ENCODE measurements at regions not wholly inside any gene's neighbourhood (a gene's known extent, or its start where the extent isn't known, plus 50 kb on each side); places are given as distances from the start of the nearest gene placed in this dataset.
A peak's percentile ranks its signal among the peaks of the same experiment; 100 is the strongest.

DNA sequence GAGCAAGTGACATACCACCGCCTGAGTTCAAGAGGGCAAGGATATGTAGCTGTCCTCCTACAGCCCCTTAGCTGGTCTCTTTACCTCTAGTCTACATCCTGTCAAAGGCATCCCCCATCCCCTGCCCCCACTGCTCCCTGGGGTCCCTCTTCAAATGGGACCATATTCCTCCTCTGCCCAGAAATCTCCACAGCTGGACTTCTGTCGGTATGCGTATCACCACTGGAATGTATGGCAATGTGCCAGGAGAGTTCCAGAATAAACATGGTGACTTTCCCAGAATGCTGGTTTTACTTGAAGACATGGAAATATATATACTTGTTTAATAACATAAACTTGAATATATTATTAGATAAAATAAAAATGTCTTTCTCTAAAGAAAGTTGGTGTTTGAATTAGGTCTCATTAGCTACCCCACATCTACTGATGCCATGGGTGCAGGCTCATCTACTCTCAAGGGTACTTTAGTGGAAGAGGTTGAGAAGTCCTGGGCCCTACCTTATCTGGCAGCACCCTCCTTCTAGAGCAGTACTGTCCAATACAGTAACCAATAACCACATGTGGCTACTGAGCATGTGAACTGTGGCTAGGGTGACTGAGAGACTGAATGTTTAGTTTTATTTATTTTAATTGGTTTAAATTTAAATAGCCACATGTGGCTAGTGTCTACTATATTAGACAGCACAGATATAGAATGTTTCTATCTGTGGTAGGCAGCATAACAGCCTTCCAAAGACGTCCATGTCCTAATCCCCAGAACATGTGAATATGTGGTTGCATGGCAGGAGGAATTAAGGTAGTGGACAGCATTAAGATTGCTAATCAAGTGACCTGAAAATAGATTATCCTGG is 181.7 kb upstream of the SLC30A5 start:
- DNase-seq = peak; percentile 81

DNA sequence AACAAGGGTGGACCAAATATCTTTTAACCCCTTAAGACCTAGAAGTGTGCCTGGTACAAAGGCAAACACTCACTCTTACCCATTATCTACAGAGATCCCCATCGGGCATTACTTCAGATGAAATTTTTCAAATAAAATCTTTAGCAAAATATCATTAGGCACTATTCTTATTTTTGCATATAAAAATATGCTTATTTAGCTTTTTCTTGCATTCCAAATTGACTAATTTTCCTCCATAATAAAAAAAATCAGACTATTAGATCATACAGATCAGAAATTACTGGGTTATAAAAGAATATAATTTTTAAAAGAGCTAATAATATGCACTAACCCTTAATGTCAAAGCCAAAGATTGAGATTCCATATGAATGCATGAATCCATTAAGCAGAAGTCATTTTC is 178.7 kb upstream of the SLC30A5 start:
- no peak for DNase-seq

DNA sequence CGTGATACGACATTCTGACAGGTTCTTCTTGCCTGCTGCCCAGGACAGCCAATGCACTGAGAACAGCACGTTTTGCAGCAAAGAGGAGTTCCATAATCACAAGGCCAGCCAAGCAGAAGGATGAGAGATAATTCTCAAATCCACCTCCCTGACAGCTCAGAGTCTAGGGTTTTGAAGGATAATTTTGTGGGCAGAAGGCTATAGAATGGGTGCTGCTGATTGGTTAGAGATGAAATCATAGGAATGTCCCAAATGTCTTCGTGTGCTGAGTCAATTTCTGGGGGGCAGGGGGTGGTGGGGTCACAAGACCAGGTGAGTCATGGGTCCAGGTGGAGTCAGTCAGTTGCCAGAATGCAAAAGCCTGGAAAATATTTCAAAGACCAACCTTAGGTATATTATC is 175.5 kb upstream of the SLC30A5 start:
- no peak for DNase-seq

DNA sequence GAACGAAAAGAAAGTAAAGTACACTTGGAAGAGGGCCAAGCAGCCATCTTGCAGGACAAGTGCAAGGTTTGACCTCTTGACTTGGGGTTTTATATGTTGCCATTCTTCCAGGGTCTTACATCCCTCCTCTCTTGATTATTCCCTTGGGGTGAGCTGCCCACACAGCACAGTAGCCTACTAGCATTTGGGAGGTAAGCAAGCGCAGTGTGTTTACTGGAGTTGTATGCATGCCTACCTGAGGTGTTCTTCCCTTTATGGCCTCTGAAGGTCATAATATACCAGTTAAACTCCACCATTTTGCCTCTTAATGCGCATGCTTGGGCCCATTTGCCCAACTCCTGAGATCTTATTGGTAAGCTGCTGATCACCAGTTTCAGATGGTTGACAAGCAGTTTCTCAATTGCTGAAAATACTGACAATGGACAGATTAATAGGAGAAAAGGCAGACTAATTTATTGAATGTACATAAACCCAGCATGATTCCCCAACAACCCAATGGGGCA is 173.8 kb upstream of the SLC30A5 start:
- DNase-seq = no peak

DNA sequence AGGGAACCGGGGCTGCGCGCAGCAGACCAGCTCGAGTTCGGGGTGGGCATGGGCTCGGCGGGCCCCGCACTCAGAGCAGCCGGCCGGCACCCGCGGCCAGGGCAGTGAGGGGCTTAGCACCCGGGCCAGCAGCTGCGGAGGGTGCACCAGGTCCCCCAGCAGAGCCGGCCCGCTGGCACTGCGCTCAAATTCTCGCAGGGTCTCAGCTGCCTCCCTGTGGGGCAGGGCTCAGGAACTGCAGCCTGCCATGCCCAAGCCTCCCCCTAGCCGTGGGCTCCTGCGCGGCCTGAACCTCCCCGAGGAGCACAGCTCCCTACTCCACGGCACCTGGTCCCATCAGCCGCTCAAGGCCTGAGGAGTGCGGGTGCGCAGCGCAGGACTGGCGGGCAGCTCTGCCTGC is 172.9 kb upstream of the SLC30A5 start:
- DNase-seq = no peak

DNA sequence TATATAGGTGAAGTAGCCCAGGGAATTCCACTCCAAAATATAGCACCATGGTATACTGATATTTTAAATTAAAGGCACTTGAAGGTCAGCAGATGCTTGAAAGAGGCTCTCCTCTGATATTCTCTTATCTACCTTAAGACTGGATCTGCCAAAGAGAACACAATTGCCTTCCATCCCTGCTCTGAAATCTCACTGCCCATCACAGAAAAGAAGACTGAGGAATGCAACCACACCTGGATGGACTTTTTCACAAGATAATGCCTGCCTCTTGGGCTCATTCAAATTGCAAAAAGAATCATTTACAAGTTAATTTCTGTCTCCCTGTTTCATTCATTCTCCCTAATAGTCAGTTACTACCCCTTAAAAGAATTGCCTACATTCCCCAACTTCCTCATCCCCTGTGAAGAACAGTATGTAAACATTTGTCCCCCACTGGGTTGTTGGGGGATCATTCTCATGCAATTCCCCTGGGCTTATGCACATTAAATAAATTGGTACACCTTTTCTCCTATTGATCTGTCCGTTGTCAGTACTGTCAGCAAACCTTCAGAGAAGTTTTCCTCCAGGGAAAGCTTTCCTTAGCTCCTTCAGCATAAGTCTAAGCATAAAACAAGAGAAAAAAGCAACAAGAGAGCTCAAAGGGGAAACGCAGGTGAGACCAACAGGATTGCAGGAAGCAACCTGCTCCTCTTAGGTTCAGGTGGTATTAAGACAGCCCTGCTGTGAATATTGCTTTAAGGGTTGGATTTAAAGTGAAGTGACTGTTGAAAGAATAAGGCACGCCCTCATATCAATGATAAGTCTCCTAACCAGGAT is 171.4 kb upstream of the SLC30A5 start:
- DNase-seq = no peak

DNA sequence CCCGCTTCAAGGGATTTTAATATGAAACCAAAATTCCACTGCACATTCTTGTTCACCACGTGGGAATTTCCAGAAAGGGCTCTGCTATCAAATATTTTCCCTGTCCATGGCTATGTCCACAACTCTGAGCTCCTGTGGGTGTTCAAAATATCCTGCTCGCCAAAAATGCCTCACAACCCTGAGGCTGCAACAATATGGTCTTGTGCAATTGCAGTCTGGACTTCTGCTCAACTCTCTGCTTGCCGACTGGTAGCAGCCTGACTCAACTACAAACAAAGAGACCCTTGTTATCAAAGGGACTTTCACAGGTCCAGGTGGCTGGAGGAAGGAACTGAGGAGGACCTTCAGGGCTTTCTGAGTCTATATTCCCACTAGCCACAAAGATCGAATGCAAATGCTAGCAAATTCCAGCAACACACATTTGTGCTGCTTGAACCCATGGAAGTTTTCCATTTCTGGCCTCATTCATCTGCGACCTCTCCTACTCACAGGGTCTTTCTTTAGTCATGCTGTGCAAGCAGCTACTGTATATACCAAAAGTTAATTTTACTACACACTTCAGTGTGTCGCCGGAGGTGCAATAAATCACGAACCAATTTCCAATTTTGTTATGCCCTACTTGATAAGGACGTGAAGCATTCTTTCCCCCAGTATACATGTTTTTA is 169.2 kb upstream of the SLC30A5 start:
- DNase-seq = peak; percentile 73

DNA sequence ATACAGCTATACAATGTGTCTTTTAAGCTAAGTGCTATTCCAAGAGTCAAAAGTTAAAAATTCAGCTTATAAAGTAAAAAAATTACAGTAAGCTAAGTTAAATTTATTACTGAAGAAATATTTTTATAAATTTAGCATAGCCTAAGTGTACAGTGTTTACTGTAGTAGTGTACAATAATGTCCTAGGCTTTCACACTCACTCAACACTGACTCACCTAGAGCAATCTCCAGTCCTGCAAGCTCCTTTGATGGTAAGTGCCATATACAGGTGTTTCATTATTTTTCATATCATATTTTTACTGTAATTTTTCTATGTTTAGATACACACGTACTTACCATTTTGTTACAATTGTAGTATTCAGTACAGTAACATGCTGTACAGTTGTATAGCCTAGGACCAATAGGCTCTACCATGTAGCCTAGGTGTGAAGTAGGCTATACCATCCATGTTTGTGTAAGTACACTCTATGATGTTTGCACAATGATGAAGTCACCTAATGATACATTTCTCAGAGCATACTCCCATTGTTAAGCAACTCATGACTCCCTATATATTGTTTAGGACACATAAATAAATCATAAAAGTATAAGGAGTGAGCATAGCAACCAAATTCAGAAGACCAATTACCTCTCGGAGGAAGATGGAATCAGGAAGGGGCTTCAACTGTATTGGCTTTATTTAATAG is 165.1 kb upstream of the SLC30A5 start:
- DNase-seq = no peak

DNA sequence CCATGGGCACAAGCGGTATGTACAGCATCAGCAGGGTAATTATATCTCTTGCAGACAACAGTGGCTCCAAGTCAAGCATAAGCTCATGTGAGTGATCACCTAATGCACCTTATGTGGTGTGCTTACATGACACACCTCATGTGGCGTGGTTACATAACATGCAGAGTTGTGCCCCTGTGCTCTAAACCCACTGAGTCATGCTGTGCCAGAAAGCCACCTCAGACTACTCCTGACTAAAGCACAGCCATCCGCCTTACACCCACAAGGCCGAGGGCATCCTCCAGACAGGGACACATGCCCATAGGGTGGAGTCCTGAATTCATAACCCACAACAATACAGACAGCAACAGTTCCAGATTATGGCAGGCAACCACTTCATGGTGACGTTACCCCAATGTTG is 163.7 kb upstream of the SLC30A5 start:
- DNase-seq = no peak

DNA sequence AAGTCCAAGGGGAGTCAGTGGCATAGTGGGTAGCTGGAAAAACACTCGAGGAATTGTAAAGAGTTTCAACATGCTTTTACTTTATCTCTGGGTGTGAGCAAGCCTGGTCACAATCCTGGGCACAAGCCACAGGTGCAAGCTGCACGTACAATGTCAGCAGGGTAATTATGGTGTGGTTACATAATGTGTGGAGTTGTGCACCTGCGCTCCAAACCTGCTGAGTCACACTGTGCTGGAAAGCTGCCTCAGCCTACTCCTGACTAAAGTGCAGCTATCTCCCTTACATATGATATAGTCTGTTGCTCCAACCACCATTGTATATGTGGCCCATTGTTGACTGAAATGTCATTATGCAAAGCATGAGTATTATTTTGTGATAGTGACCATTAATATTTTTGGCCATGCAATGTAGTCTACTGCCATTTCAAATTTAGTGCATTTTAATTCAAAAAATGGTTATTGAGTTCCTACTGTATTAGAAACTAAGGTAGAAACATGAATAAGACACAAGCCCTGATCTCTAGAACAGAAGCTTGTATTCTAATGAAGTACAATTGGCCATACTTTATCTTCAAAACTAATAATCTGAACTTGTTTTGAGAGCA is 160.9 kb upstream of the SLC30A5 start:
- peak; percentile 9 for DNase-seq

DNA sequence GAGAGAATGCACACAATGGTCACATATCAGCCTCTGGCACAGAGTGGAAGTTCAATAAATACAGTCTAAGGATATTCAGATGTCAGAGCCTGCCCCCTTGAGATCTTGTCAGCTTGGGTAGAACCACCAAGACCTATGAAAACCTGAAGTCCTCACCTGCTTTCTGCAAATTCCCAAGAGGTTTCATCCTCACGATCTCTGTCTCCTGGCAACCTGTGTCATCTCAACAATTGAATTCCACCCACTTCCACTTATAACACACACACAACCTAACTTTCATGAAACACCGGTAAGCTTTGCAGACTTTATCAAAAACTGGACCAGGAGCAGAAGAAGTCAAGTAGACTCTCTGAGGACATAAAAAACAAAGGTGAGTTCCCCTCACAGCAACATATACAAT is 151.6 kb upstream of the SLC30A5 start:
- DNase-seq = no peak

DNA sequence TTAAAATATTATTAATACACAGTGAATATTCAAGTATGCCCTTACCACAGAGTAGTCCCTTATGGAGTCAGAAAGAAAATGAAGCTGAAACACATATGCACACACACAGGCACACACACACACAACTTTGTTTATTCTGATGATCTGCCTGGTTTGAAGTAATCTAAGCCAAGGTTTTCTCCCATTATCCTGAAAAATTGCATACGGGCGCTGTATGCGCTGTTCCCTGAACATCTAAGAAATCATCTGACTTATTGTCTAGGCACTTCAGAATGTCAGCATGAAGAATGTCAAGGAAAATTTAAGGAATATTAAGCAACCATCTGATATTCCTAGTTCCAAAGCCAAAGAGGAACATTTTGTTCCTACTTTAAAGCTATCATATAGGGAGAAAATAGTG is 147.1 kb upstream of the SLC30A5 start:
- DNase-seq = no peak

DNA sequence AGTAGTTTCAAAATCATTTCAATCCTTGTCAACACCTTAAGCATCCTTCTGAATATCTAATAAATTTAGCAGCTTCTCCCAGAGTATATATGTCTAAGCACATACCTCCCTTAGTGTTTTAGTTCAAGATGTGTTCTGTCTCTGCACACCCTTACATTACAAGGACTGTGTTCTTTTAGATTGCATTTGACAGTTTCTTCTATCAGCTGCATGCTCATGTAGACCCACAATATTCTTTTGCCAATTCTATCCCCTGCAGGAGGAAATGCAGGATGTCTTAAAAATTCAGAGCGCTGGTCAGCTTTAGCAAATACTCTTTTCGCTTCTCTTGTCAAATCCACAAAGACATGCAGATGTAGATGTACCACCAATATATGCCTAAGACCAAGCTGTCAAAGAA is 145.8 kb upstream of the SLC30A5 start:
- DNase-seq = no peak

DNA sequence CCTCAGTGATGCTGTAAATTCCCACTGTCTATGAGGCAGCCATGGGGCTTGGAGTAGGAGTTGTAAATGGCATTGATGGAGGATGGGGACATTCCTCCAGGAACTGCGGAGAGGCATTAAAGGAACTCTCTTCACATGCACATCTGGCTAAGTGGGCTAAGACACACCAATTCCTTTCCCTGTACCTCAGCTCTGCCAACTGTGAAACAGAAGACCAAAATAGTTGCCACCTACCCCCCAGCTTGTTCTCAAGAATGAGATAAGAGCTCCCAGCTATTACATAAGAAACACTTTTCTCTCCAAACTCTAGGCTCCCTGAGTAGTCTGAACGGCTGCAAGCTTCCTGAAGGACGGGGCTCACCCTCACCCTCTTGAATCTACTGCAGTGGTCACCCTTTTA is 144.6 kb upstream of the SLC30A5 start:
- no peak for DNase-seq

DNA sequence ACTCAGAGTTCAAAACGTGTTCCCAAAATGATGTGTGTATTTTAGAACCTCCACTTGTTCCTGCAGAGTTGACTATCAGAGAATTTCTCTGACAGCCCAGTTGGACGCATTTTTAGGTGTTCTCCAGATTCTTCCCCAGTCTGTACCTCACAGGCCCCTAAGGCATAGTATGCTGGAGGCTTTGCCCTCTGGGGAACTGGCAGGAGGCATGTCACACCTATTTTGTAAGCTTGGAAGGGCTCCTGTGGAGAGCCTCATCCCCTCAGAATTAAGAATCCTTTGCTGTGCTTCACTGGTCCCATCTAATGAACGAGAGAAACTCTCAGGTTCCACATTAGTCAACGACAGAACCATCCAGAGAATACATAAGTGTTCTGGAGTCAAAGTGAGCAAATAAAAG is 144.1 kb upstream of the SLC30A5 start:
- DNase-seq = no peak

DNA sequence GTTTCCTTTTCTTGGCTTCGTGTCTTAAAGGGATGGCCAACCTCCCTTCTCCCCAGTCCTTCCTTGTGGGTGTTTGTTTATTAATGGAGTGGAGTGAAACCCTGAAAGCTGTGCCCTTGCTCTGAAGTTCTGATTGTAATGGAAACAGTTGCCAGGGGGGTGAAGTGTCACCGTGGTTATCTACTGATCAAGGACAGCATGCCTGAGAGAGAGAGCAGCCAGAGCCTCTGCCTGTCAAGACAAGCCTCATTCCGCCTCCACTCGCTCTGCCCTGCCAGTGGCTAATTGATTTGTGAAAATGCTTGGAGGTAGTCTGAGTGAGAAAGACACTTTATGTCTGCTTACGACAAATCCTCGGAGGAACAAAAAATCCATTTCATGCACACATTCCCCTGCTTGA is 143.7 kb upstream of the SLC30A5 start:
- no peak for DNase-seq

DNA sequence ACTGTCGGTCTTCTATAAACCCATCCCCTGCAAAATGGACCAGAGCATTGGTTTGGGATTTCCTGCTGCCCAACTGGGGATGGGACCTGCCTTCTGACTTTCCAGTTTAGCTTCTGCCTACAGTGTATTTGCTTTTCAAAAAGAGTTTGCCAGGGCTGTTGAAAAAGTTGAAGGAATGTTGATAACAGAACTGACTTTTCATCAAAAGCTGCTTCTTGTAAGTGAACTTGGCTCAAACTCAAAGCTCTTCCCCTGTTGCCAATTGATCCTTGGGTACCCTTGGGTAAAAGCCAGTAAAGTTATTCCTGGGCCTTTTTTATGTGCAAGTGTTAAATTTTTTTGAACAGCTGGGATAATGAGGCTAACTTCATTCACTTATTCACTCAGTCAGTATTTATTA is 142.9 kb upstream of the SLC30A5 start:
- no peak for DNase-seq

DNA sequence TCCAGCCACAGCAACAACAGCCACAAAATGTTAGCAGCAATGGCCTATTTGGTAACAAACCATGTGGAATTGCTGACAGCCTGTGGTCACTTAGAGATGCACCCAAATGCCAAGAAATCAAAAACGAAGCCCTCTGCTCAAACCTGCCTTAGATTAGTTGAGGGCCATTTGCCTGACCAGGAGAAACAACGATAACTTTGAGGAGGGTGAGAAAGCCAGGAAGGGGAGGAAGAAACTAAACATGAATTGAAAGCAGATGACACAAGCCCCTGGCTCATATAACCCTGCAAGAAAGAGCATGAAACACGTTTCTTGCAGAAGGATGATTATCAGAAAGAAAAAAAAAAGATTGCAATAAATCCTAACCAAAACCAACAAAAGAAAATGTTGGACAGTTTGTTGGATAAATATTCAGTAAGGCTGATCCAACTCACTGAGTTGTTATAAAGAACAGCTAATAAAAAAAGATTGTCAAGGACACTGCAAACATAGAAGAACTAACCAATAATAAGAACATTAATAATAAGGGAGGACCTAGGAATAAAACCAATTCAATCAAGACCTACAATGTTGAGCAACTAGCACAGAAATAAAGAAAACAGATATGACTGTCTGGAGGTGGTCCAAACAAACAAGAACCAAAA is 140.5 kb upstream of the SLC30A5 start:
- DNase-seq = no peak

DNA sequence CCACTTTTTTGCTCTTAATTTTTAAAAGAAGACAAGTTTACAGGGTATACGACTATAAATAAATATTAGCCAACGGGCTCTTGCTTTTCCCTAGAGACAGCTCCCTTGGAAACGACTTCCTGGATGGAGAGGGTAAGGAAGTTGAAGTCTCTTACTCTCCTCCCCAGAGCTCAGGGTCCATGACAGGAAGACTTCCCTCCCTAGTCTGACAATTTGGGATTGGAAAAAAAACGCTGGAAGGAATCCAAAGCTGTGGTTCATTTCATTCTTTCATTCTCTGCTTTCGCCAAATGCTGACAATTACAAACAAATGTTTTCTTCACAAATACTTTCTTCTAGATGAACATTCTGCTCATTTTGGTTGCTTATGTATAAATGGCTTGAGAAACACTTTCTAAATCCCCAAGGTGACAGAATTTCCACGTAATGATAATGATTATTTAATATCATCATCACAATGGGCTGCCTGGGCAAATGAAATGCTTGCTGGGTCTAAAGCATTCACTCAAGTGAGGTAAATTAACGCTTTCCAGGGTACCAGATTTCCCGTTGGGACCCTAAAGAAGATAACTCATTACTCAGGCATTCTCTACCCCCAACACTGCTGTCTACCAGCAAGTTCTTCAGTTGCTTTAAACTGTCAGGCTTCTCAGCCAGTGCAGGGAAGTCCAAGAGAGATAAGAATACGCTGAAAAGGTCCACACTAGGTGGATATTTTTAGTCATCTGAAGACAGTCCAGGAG is 139.8 kb upstream of the SLC30A5 start:
- peak; percentile 6 for DNase-seq

DNA sequence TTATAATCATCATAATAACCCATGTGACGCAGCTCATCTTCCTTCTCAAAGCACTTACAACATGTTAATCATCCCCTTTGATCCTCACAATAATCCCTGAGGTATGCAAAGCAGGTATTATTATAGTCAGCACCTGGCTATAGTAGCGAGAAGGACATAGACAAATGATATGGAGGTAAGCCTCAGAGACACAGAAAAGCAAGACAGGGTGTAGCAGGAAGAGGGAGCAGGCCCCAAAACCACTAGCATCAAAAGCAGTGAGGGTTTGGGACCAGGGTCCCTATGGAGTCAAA is 139.2 kb upstream of the SLC30A5 start:
- DNase-seq = no peak

DNA sequence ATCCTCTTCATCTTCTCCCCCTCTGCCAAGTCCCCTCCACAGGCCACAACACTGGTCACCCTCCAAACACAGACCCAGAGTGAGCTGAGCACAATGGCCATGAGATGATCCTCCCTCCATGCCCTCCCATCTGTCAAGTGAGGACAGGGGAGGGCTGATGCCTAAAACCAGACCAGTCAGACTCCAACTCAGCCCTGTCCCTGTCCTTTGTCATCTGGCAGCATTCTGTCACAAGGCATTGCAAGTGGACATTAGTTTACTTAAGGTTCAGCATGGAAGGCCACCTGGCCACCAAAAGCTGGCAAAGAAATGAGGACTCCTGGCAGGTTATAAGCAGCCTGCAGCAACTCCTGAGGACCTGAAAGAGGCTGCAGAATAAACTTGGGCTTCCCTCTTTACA is 136.2 kb upstream of the SLC30A5 start:
- no peak for DNase-seq

DNA sequence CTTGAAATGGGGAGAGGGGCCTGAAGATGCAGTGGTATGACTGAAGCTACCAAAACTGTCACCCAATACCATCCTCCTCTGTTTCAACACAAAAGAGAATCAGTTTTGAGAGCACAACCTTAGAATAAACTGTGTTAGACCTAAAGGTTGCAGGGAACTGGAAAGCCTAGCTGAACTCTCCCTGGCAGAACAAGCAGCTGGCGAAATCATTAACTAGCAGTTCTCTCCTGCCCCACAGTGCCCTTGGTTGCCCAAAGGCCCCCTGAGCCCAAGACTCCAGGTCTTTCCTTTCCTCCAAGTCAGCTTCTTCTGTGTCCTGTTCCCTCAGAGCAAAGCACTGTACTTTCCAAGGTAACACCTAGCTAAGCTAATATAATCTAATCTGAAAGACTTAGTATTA is 135.4 kb upstream of the SLC30A5 start:
- DNase-seq = no peak

Measured in EL (cell line).